H9 (cell line): ENCODE measurements at regions not wholly inside any gene's neighbourhood (a gene's known extent, or its start where the extent isn't known, plus 50 kb on each side); places are given as distances from the start of the nearest gene placed in this dataset.
A peak's percentile ranks its signal among the peaks of the same experiment; 100 is the strongest.

Experiments used
- DNase-seq: peaks from one replicate; pipeline ENCODE4 v3.0.0-alpha.2; 2017
- H2AFZ ChIP-seq: one replicate; pipeline ENCODE4 v1.6.1; 2013; ENCODE audit warnings: mild to moderate bottlenecking, low read length, control low read depth, moderate library complexity
- H2AK5ac ChIP-seq: 2 replicates; pipeline ENCODE4 v1.6.1; 2013; ENCODE audit warnings: low read length, control low read depth, mixed read lengths; ENCODE audit not compliant: insufficient read length
- H2BK120ac ChIP-seq: one replicate; pipeline ENCODE4 v1.6.1; 2013; ENCODE audit warnings: low read depth, mild to moderate bottlenecking, low read length, control low read depth, inconsistent platforms; ENCODE audit not compliant: poor library complexity, severe bottlenecking
- H2BK12ac ChIP-seq: 2 replicates; pipeline ENCODE4 v1.6.1; 2013; ENCODE audit warnings: low read length, control low read depth, mixed read lengths, low read depth; ENCODE audit not compliant: insufficient read length
- H2BK15ac ChIP-seq: 2 replicates; pipeline ENCODE4 v1.6.1; 2013; ENCODE audit warnings: low read depth, low read length, control low read depth
- H2BK20ac ChIP-seq: one replicate; pipeline ENCODE4 v1.6.1; 2013; ENCODE audit warnings: low read depth, mild to moderate bottlenecking, low read length, control low read depth, inconsistent platforms; ENCODE audit not compliant: poor library complexity, severe bottlenecking
- H2BK5ac ChIP-seq: 2 replicates; pipeline ENCODE4 v1.6.1; 2013; ENCODE audit warnings: low read length, control low read depth, mixed read lengths; ENCODE audit not compliant: insufficient read length
- H3K14ac ChIP-seq: 2 replicates; pipeline ENCODE4 v1.6.1; 2013; ENCODE audit warnings: low read length, control low read depth; ENCODE audit not compliant: insufficient read depth
- H3K18ac ChIP-seq: 2 replicates; pipeline ENCODE4 v1.6.1; 2013; ENCODE audit warnings: low read depth, mild to moderate bottlenecking, mixed read lengths, low read length, control low read depth; ENCODE audit not compliant: insufficient read length
- H3K23ac ChIP-seq: 2 replicates; pipeline ENCODE4 v1.6.1; 2013; ENCODE audit warnings: low read length, control low read depth, mixed read lengths, low read depth; ENCODE audit not compliant: insufficient read length
- H3K23me2 ChIP-seq: 2 replicates; pipeline ENCODE4 v1.6.1; 2013; ENCODE audit warnings: low read depth, mild to moderate bottlenecking, mixed read lengths, low read length, control low read depth; ENCODE audit not compliant: insufficient read length, poor library complexity, severe bottlenecking
- H3K27ac ChIP-seq: 2 replicates; pipeline ENCODE4 v1.5.1; 2013; ENCODE audit warnings: low read length, control low read depth, mixed read lengths, low read depth; ENCODE audit not compliant: insufficient read length
- H3K27me3 ChIP-seq: 2 replicates; pipeline ENCODE4 v1.6.1; 2013; ENCODE audit warnings: low read length, control low read depth, inconsistent platforms; ENCODE audit not compliant: insufficient read depth
- H3K4ac ChIP-seq: 2 replicates; pipeline ENCODE4 v1.6.1; 2013; ENCODE audit warnings: low read depth, mild to moderate bottlenecking, control low read depth, inconsistent platforms, low read length, moderate library complexity
- H3K4me1 ChIP-seq: 2 replicates; pipeline ENCODE4 v1.6.1; 2013; ENCODE audit warnings: low read length, control low read depth, inconsistent platforms; ENCODE audit not compliant: insufficient read depth
- H3K4me2 ChIP-seq: 2 replicates; pipeline ENCODE4 v1.6.1; 2013; ENCODE audit warnings: low read length, control low read depth, mixed read lengths; ENCODE audit not compliant: insufficient read length, insufficient read depth
- H3K56ac ChIP-seq: 2 replicates; pipeline ENCODE4 v1.6.1; 2013; ENCODE audit warnings: low read depth, mild to moderate bottlenecking, mixed read lengths, low read length, control low read depth; ENCODE audit not compliant: insufficient read length
- H3K79me1 ChIP-seq: 2 replicates; pipeline ENCODE4 v1.6.1; 2013; ENCODE audit warnings: low read depth, mild to moderate bottlenecking, moderate library complexity, low read length, control low read depth, inconsistent platforms; ENCODE audit not compliant: insufficient read depth, poor library complexity, severe bottlenecking
- H3K79me2 ChIP-seq: 2 replicates; pipeline ENCODE4 v1.6.1; 2013; ENCODE audit warnings: low read length, control low read depth, inconsistent platforms; ENCODE audit not compliant: insufficient read depth
- H3K9ac ChIP-seq: 2 replicates; pipeline ENCODE4 v1.6.1; 2013; ENCODE audit warnings: low read length, control low read depth, mixed read lengths; ENCODE audit not compliant: insufficient read length; ENCODE audit errors: extremely low read depth
- H3K9me3 ChIP-seq: one replicate; pipeline ENCODE4 v1.6.1; 2013; ENCODE audit warnings: low read depth, low read length, inconsistent platforms; ENCODE audit not compliant: control insufficient read depth
- H3T11ph ChIP-seq: one replicate; pipeline ENCODE4 v1.6.1; 2013; ENCODE audit warnings: mild to moderate bottlenecking, low read length, control low read depth, inconsistent platforms
- H4K20me1 ChIP-seq: one replicate; pipeline ENCODE4 v1.6.1; 2013; ENCODE audit not compliant: control insufficient read depth, insufficient read length, insufficient read depth
- H4K5ac ChIP-seq: 2 replicates; pipeline ENCODE4 v1.6.1; 2013; ENCODE audit warnings: low read depth, mild to moderate bottlenecking, mixed read lengths, low read length, control low read depth; ENCODE audit not compliant: insufficient read length
- H4K8ac ChIP-seq: replicated peaks from 2 replicates; pipeline ENCODE4 v1.6.1; 2013; ENCODE audit warnings: low read length, control low read depth, mixed read lengths, low read depth; ENCODE audit not compliant: insufficient read length
- H4K91ac ChIP-seq: 2 replicates; pipeline ENCODE4 v1.6.1; 2013; ENCODE audit warnings: low read depth, mild to moderate bottlenecking, moderate library complexity, mixed read lengths, low read length, control low read depth; ENCODE audit not compliant: insufficient read length
- H3K27ac Mint-ChIP-seq, 3 experiments: 2 replicates in 2 of 3; 3 replicates in 1 of 3; pipeline ENCODE4 v1.8.0; 2020 to 2021; ENCODE audit warnings: mixed read lengths in 3 of 3, mild to moderate bottlenecking in 1 of 3, moderate library complexity in 1 of 3
- H3K27me3 Mint-ChIP-seq: 2 replicates; pipeline ENCODE4 v1.8.0; 2021; ENCODE audit warnings: low read depth, mild to moderate bottlenecking, moderate library complexity, mixed read lengths
- H3K36me3 Mint-ChIP-seq, 3 experiments: 2 replicates in 2 of 3; 3 replicates in 1 of 3; pipeline ENCODE4 v1.8.0; 2020 to 2021; ENCODE audit warnings: low read depth in 3 of 3, mixed read lengths in 3 of 3; ENCODE audit not compliant: insufficient read depth in 1 of 3
- H3K4me1 Mint-ChIP-seq, 2 experiments: 2 replicates each; pipeline ENCODE4 v1.8.0; 2020; ENCODE audit warnings: mixed read lengths in 2 of 2
- H3K4me3 Mint-ChIP-seq, 2 experiments: 2 replicates in 1 of 2; 3 replicates in 1 of 2; pipeline ENCODE4 v1.8.0; 2020 to 2021; ENCODE audit warnings: mild to moderate bottlenecking in 2 of 2, mixed read lengths in 2 of 2, moderate library complexity in 1 of 2
- H3K9me3 Mint-ChIP-seq, 2 experiments: 2 replicates in 1 of 2; 3 replicates in 1 of 2; pipeline ENCODE4 v1.8.0; 2020; ENCODE audit warnings: mild to moderate bottlenecking in 2 of 2, mixed read lengths in 2 of 2, moderate library complexity in 1 of 2
- WGBS: extraction: QIAGEN DNeasy Blood & Tissue Kit; methylation state at CpG from one replicate; pipeline ENCODE4 v1.1.7; 2013; ENCODE audit warnings: missing lambda C conversion rate, low lambda C conversion rate, mixed read lengths; ENCODE audit not compliant: insufficient read length; ENCODE audit errors: extremely low coverage; 5-methylcytosine and 5-hydroxymethylcytosine counted together
- TF ChIP-seq, protein P1 (sequence below): fragments of 200-600 bp; sonication (generic); conservative IDR thresholded peaks from 3 replicates; pipeline ENCODE4 v1.8.0; 2021; ENCODE audit warnings: antibody characterized with exemption, mild to moderate bottlenecking

DNA sequence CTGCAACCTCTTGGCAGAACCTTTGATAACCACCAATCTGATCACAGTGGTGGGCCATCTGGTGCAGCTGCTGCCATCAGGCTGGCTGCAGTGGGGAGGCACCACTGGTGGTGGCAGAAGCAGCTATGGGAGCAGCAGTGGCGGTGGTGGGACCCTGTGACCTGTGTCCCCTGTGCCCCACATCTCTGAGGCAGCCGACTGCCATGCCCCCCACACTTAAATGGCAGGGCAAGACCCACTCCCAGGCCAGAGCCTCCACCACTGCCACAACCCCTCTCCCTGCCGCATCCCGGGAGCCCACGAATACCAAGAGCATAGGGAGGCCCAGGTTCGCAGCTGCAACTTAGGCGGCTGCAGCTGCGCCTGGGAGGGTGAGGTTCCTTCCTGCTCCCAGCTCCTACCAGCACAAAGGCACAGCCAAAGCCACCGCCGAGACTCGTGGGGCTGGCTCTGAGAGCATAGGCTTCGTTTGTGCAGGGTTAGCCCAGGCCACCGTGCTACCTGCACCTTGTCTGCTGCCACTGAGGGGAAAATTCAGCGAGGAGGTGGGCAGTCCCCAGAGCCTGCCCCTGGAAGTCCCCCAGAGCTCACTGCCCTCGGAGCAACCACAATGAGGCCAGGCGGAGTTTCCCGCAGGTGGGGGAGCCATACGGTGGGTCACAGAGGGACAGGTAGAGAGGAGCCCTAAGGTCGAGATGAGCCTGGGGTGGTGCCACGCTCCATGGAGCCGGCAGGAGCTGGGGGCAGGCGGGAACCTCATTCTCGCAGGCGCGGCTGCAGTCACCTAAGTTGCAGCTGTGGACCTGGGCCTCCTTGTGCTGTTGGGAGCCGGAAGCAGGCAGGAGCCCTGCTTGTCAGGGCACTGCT lies 518.7 kb downstream of the RWDD3 start:
- WGBS = no CpG with 5 or more reads among the region's 26 CpGs
- no peaks in the 10 kb centered on the region for H4K20me1 ChIP-seq

More for the DNA sequence above, 518.7 kb downstream of the RWDD3 start:
- H3T11ph ChIP-seq = no peak overlapping the region
- no peak overlapping the region for H2AFZ ChIP-seq
- H3K14ac ChIP-seq = no peak overlapping the region; the same call in 1 of the 2 replicates
- H3K4me1 Mint-ChIP-seq = peaks cover 0 to 10% of the 10 kb centered on the region in 2 experiments; a peak in 1 of 4 replicates
- 0 out of 2 replicates have a peak overlapping the region, but pooled peaks have one; percentile 54 for H2BK15ac ChIP-seq
- no peak overlapping the region for H3K9ac ChIP-seq
- H3K4me2 ChIP-seq = no peak overlapping the region
- no peak overlapping the region for H2AK5ac ChIP-seq
- DNase-seq = no peak
- H4K91ac ChIP-seq = no peak overlapping the region
- no peak overlapping the region for H4K8ac ChIP-seq
- H3K4me3 Mint-ChIP-seq = no peak overlapping the region
- H2BK5ac ChIP-seq = no peak overlapping the region
- H3K9me3 Mint-ChIP-seq = peaks cover 14 to 15% of the 10 kb centered on the region in 2 experiments
- no peak overlapping the region for H3K4ac ChIP-seq
- no peak overlapping the region for H2BK12ac ChIP-seq
- no peaks in the 10 kb centered on the region for H3K23me2 ChIP-seq
- no peak overlapping the region for H3K23ac ChIP-seq
- H2BK20ac ChIP-seq = no peak overlapping the region
- H2BK120ac ChIP-seq = no peak overlapping the region
- peak overlapping the region in 1 of 3 experiments; percentile 77; a peak in 1 of 7 replicates for H3K27ac Mint-ChIP-seq
- no peak overlapping the region for H4K5ac ChIP-seq
- H3K27ac ChIP-seq = no peak overlapping the region
- no peaks in the 10 kb centered on the region for H3K27me3 ChIP-seq
- peaks cover 5 to 27% (median 5%) of the 10 kb centered on the region in 3 experiments for H3K36me3 Mint-ChIP-seq
- H3K79me1 ChIP-seq = no peaks in the 10 kb centered on the region
- no peaks in the 10 kb centered on the region for H3K79me2 ChIP-seq
- TF ChIP-seq, protein P1, sequence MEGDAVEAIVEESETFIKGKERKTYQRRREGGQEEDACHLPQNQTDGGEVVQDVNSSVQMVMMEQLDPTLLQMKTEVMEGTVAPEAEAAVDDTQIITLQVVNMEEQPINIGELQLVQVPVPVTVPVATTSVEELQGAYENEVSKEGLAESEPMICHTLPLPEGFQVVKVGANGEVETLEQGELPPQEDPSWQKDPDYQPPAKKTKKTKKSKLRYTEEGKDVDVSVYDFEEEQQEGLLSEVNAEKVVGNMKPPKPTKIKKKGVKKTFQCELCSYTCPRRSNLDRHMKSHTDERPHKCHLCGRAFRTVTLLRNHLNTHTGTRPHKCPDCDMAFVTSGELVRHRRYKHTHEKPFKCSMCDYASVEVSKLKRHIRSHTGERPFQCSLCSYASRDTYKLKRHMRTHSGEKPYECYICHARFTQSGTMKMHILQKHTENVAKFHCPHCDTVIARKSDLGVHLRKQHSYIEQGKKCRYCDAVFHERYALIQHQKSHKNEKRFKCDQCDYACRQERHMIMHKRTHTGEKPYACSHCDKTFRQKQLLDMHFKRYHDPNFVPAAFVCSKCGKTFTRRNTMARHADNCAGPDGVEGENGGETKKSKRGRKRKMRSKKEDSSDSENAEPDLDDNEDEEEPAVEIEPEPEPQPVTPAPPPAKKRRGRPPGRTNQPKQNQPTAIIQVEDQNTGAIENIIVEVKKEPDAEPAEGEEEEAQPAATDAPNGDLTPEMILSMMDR = no peak
- no peaks in the 10 kb centered on the region for H3K27me3 Mint-ChIP-seq
- H3K56ac ChIP-seq = no peak overlapping the region
- no peaks in the 10 kb centered on the region for H3K4me1 ChIP-seq
- H3K18ac ChIP-seq = no peak overlapping the region
- peaks cover 6% of the 10 kb centered on the region for H3K9me3 ChIP-seq
